Right atrium auricular region (tissue), 2 donors: ENCODE measurements at regions not wholly inside any gene's neighbourhood (a gene's known extent, or its start where the extent isn't known, plus 50 kb on each side); places are given as distances from the start of the nearest gene placed in this dataset.

Source experiments
- DNase-seq: peaks from one replicate; pipeline ENCODE4 v3.0.0-alpha.2; 2019; ENCODE audit warnings: low spot score
- H3K27ac ChIP-seq, 2 donors: fragments of 200-600 bp; sonication (generic); 1 replicate in 1 of 2; 2 replicates in 1 of 2; pipeline ENCODE4 v1.5.1; 2016 to 2019
- H3K27me3 ChIP-seq, 2 donors: fragments of 200-600 bp; sonication (generic); one replicate each; pipeline versions ENCODE4 v1.5.1 to v1.6.0; 2017 to 2019
- H3K36me3 ChIP-seq: fragments of 200-600 bp; sonication (generic); one replicate; pipeline ENCODE4 v1.5.1; 2016
- H3K4me1 ChIP-seq, 2 donors: fragments of 200-600 bp; sonication (generic); one replicate each; pipeline versions ENCODE4 v1.5.1 to v1.6.0; 2017 to 2019
- H3K4me3 ChIP-seq, 2 donors: fragments of 200-600 bp; sonication (generic); 1 replicate in 1 of 2; 2 replicates in 1 of 2; pipeline ENCODE4 v1.5.1; 2017 to 2019; ENCODE audit warnings: mild to moderate bottlenecking in 1 of 2, moderate library complexity in 1 of 2
- H3K9me3 ChIP-seq, 2 donors: fragments of 200-600 bp; sonication (generic); one replicate each; pipeline ENCODE4 v1.5.1; 2019
- TF ChIP-seq, protein P1 (sequence below), 2 donors: fragments of 200-600 bp; sonication (generic); IDR thresholded peaks; one replicate each; pipeline ENCODE4 v1.5.1; 2019; ENCODE audit warnings: antibody characterized with exemption in 2 of 2

DNA sequence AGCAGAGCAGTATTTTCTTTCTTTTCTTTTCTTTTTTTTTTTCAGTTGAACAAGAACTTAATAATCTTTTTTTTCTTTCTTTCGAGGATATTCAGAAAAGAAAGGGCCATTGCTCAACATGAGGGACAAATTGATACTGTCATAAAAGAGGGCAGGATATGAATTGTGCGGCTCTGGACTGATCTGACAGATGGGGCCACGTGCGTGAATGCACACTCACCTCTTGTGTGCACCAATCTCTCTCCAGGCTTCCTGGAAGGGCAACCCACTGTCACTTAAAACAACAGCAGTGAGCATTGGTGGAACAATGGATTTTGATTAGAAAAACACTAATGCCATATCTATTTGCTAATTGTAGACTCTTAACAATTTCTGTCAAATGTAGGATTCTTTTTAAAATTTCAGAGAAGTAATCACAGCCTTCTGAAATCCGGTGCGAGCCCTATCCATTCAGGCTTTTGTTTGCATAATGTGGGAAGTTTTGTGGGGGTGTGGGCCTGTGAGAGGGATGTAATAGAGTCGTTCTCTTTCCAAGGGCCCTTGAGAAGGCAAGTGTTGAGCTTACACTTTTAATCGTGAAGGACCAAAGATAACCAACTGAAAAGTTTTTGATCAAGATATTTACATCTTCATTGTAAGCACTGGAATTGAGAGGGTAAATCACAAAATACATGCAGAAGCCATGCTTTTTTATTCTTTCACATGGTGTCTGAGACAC lies 298.8 kb downstream of the SP3 start:
- no peak for DNase-seq
- no peaks in the 10 kb centered on the region for H3K36me3 ChIP-seq
- no peak overlapping the region for H3K27ac ChIP-seq
- H3K4me1 ChIP-seq: no peaks in the 10 kb centered on the region
- peaks cover 0 to 6% of the 10 kb centered on the region in 2 donors for H3K9me3 ChIP-seq
- H3K4me3 ChIP-seq: no peak overlapping the region
- H3K27me3 ChIP-seq: no peaks in the 10 kb centered on the region
- TF ChIP-seq, protein P1, sequence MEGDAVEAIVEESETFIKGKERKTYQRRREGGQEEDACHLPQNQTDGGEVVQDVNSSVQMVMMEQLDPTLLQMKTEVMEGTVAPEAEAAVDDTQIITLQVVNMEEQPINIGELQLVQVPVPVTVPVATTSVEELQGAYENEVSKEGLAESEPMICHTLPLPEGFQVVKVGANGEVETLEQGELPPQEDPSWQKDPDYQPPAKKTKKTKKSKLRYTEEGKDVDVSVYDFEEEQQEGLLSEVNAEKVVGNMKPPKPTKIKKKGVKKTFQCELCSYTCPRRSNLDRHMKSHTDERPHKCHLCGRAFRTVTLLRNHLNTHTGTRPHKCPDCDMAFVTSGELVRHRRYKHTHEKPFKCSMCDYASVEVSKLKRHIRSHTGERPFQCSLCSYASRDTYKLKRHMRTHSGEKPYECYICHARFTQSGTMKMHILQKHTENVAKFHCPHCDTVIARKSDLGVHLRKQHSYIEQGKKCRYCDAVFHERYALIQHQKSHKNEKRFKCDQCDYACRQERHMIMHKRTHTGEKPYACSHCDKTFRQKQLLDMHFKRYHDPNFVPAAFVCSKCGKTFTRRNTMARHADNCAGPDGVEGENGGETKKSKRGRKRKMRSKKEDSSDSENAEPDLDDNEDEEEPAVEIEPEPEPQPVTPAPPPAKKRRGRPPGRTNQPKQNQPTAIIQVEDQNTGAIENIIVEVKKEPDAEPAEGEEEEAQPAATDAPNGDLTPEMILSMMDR (IDR thresholded peaks at IDR 0.05): no peak

DNA sequence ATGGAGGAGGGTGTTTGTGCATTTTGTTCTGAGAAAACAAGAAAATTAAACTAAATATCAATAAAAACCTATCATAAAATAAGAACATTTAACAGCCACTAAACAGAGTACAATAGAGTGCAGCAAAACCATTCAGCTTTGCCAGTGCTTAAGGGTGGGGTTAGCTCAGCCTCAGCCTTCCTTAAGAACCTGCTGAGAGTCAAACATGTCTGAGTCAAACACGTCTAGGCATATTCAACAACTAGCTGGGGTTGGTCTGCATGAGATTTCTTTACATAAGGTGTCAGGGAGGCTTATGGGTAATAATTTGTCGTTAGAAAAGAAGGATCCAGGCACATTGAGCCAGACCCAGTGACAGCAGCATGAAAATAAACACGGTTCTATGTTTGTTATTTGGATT lies 298.2 kb downstream of the SP3 start:
- no peaks in the 10 kb centered on the region for H3K36me3 ChIP-seq
- H3K27me3 ChIP-seq: no peaks in the 10 kb centered on the region
- H3K9me3 ChIP-seq: peaks cover 0 to 6% of the 10 kb centered on the region in 2 donors
- no peaks in the 10 kb centered on the region for H3K4me1 ChIP-seq
- TF ChIP-seq, protein P1 (IDR thresholded peaks at IDR 0.05): no peak
- H3K4me3 ChIP-seq: no peak overlapping the region
- H3K27ac ChIP-seq: no peak overlapping the region
- no peak for DNase-seq

DNA sequence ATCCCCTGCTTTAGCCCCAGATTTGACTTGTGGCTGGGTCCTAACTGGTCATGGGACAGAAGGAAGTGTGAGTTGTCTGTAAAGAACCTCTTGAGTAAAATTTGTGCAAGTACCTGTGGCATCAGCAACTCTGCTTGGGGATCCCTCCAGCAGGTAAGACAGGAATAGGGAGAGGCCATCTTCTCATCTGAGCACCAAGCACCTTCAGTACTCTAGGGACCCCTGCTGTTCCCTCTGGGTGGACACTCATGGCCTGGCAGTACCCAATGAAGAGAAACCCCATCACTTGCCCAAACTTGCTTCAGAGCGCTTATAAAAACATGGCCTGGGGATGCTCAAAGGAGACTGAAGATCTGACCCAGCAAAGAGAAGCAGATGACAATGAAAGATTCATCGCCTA lies 297.8 kb downstream of the SP3 start:
- H3K36me3 ChIP-seq: no peaks in the 10 kb centered on the region
- TF ChIP-seq, protein P1 (IDR thresholded peaks at IDR 0.05): no peak
- H3K27me3 ChIP-seq: no peaks in the 10 kb centered on the region
- peaks cover 0 to 6% of the 10 kb centered on the region in 2 donors for H3K9me3 ChIP-seq
- no peak overlapping the region for H3K27ac ChIP-seq
- no peaks in the 10 kb centered on the region for H3K4me1 ChIP-seq
- H3K4me3 ChIP-seq: no peak overlapping the region
- no peak for DNase-seq

DNA sequence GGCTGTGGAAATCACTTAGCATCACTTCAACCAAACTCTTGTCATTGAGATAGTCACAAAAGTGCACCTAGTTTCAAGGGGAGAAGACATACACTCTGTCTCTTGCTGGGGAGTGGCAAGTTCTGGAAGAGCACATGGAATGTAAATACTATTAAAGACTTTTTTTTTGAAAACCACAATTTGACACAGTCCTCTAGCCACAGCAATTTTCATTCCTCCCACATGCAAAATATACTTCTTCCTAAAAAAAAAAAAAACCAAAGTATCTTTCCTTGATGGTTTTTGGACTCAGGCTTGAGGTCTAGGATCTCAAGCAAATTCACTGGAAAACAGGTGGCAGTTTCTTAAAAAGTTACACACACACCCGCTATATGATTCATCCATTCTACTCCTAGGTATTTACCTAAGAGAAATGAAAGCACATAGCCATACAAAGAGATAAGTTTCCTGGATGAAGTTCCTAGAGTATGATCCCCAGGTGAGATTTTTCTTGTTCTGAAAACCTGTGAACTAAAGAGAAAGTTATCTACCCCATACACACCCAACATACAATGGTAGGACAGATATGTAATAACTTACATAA lies 295.8 kb downstream of the SP3 start:
- H3K4me3 ChIP-seq: no peak overlapping the region
- peaks cover 0 to 6% of the 10 kb centered on the region in 2 donors for H3K9me3 ChIP-seq
- DNase-seq: no peak
- no peaks in the 10 kb centered on the region for H3K27me3 ChIP-seq
- TF ChIP-seq, protein P1 (IDR thresholded peaks at IDR 0.05): no peak
- H3K36me3 ChIP-seq: no peaks in the 10 kb centered on the region
- H3K4me1 ChIP-seq: no peaks in the 10 kb centered on the region
- H3K27ac ChIP-seq: no peak overlapping the region

DNA sequence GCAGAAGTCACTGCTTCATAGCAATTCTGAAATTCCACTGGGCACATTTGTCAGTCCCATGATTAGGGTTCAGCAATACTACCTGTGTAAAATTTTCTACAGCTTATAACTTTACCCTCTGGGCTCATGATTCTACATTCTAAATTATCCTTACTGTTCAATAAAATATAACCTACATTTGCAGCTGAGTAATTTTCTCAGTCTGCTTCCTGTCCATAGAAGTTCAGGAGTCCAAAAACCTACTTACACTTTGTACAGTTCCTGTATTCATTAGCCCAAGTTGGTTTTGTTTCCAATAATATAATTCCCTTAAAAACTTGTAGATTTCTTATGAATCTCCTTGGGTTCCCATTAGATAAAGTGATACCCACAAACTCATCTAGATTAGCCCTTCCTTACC lies 295.3 kb downstream of the SP3 start:
- TF ChIP-seq, protein P1 (IDR thresholded peaks at IDR 0.05): no peak
- Histone ChIP-seq H3K4me1 (no peaks in the 10 kb centered on the region), H3K4me3 (no peak overlapping the region), H3K36me3 (no peaks in the 10 kb centered on the region), H3K27me3 (no peaks in the 10 kb centered on the region), H3K9me3 (peaks cover 0 to 6% of the 10 kb centered on the region in 2 donors), H3K27ac (no peak overlapping the region)
- no peak for DNase-seq
